Heart right ventricle (tissue), 16 donors: ENCODE measurements at regions not wholly inside any gene's neighbourhood (a gene's known extent, or its start where the extent isn't known, plus 50 kb on each side); places are given as distances from the start of the nearest gene placed in this dataset.

ENCODE experiments used
- ATAC-seq, 8 donors: fragments of 200-7000 bp; cut with Tn5 transposase; one replicate each; pipeline ENCODE4 v1.9.1; 2020; ENCODE audit warnings: mild to moderate bottlenecking in 8 of 8, moderate library complexity in 8 of 8, moderate number of reproducible peaks in 1 of 8
- DNase-seq, 2 donors: peaks; one replicate each; pipeline ENCODE4 v3.0.0-alpha.2; 2020
- H3K27ac ChIP-seq, 10 donors: fragments of 200-600 bp; sonication (generic) in 2 of 10; one replicate each; pipeline versions ENCODE4 v1.5.0 to v1.8.0; 2020 to 2022; ENCODE audit warnings: mild to moderate bottlenecking in 3 of 10
- H3K27me3 ChIP-seq, 7 donors: fragments of 200-600 bp; one replicate each; pipeline ENCODE4 v1.8.0; 2021 to 2022; ENCODE audit warnings: mild to moderate bottlenecking in 2 of 7
- H3K36me3 ChIP-seq, 9 donors: fragments of 200-600 bp; sonication (generic) in 1 of 9; one replicate each; pipeline versions ENCODE4 v1.5.0 to v1.8.0; 2020 to 2022; ENCODE audit warnings: mild to moderate bottlenecking in 2 of 9
- H3K4me1 ChIP-seq, 9 donors: fragments of 200-600 bp; sonication (generic) in 1 of 9; one replicate each; pipeline versions ENCODE4 v1.5.0 to v1.8.0; 2020 to 2022; ENCODE audit warnings: mild to moderate bottlenecking in 4 of 9
- H3K4me3 ChIP-seq, 10 donors: fragments of 200-600 bp; sonication (generic) in 2 of 10; one replicate each; pipeline versions ENCODE4 v1.5.0 to v1.8.0; 2020 to 2022; ENCODE audit warnings: mild to moderate bottlenecking in 7 of 10, moderate library complexity in 2 of 10
- H3K9me3 ChIP-seq, 11 donors: fragments of 200-600 bp in 10 of 11; sonication (generic) in 2 of 11; one replicate each; pipeline versions ENCODE4 v1.5.0 to v1.8.0; 2013 to 2022; ENCODE audit warnings: mild to moderate bottlenecking in 2 of 11, control low read depth in 1 of 11, moderate library complexity in 1 of 11
- WGBS, 2 donors: extraction: QIAGEN DNeasy Blood & Tissue Kit; methylation state at CpG; one replicate each; pipeline ENCODE4 v1.1.7; 2013; ENCODE audit warnings: inconsistent platforms in 1 of 2; 5-methylcytosine and 5-hydroxymethylcytosine counted together
- intact Hi-C, 10 donors: fragments of 100-400 bp; cut with DNase I; formaldehyde crosslinking; loops; one replicate each; pipeline versions ENCODE4 v1.11.1 to v1.14.2; 2022
- TF ChIP-seq, protein P1 (sequence below), 9 donors: fragments of 200-600 bp; sonication (generic) in 2 of 9; IDR thresholded peaks; one replicate each; pipeline versions ENCODE4 v1.5.0 to v1.8.0; 2021 to 2022; ENCODE audit warnings: antibody characterized with exemption in 9 of 9, mild to moderate bottlenecking in 5 of 9, moderate library complexity in 1 of 9
- donor health status: Arrhythmogenic right ventricular cardiomyopathy.
- donor health status: ischemic (EF 13 %, LVEDD 7.1; RV severe dilation, severe dysfunction).
- donor health status: healthy with polysubstance abuse.
- donor health status: DM: no; HTN: yes; CAD: no.
- donor health status: DM: no; HTN: no; CAD: no.
- donor health status: ischemic (EF 25% LVEDD 6.9; RV normal size, moderate dysfunction).
- donor health status: ischemic (EF 25% LVEDD 5.7; RV mildly dilated, moderate dysfunction).
- donor health status: healthy.
- donor health status: DM: yes; HTN: yes; CAD: no.
- donor health status: Ischemic cardiomyopathy.
- donor health status: ischemic (EF 35%, LVEDD 5.7; RV mildly dilated, moderate dysfunction).
- donor health status: nonischemic (EF 11% LVEDD 7.7; RV severe dilation, severe dysfunction).
- donor health status: DM: yes; HTN: yes; CAD: no.
- donor health status: PGD.
- donor health status: ischemic (EF 29% LVEDD 5.4; RV normal size, mild dysfunction).
- donor health status: nonischemic (EF 23%, LVEDD 6.1; RV moderate dilation, normal function).

DNA sequence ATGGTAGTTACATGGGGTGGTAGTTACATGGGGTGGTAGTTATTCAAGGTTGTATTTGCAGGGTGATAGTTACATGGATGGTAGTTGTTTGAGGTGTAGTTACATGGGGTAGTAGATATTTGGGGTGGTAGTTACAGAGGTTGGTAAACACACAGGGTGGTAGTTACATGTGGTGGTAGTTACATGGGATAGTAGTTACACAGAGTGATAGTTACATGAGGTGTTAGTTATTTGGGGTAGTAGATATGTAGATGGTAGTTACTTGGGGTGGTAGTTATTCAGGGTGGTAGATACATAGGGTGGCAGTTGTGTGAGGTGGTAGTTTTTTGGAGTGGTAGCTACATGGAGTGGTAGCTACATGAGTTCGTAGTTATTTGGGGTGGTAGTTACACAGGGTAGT, 221.3 kb upstream of the CST7 start:
- ATAC-seq (no peak), DNase-seq (no peak)
- H3K4me3 ChIP-seq = no peak overlapping the region
- H3K9me3 ChIP-seq = no peaks in the 10 kb centered on the region
- intact Hi-C loops = no loop called here
- no peaks in the 10 kb centered on the region for H3K36me3 ChIP-seq
- H3K27ac ChIP-seq = no peak overlapping the region
- 96% methylated on average over 1 of the region's 1 CpG for WGBS, 2 donors
- H3K27me3 ChIP-seq = peaks cover 0 to 17% (median 0%) of the 10 kb centered on the region in 7 donors
- H3K4me1 ChIP-seq = no peaks in the 10 kb centered on the region
- TF ChIP-seq, protein P1, sequence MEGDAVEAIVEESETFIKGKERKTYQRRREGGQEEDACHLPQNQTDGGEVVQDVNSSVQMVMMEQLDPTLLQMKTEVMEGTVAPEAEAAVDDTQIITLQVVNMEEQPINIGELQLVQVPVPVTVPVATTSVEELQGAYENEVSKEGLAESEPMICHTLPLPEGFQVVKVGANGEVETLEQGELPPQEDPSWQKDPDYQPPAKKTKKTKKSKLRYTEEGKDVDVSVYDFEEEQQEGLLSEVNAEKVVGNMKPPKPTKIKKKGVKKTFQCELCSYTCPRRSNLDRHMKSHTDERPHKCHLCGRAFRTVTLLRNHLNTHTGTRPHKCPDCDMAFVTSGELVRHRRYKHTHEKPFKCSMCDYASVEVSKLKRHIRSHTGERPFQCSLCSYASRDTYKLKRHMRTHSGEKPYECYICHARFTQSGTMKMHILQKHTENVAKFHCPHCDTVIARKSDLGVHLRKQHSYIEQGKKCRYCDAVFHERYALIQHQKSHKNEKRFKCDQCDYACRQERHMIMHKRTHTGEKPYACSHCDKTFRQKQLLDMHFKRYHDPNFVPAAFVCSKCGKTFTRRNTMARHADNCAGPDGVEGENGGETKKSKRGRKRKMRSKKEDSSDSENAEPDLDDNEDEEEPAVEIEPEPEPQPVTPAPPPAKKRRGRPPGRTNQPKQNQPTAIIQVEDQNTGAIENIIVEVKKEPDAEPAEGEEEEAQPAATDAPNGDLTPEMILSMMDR (IDR thresholded peaks at IDR 0.05) = no peak

GRCh38 chr20:24729896-24730605, 219.0 kb upstream of the CST7 start:
- Histone ChIP-seq H3K36me3 (no peaks in the 10 kb centered on the region), H3K27ac (no peak overlapping the region), H3K27me3 (peaks cover 0 to 5% (median 0%) of the 10 kb centered on the region in 7 donors), H3K4me3 (no peak overlapping the region), H3K9me3 (no peaks in the 10 kb centered on the region), H3K4me1 (no peaks in the 10 kb centered on the region)
- ATAC-seq (peak in 1 of 8 donors; percentile 26), DNase-seq (no peak)
- 97% methylated on average over 17 of the region's 17 CpGs for WGBS, 2 donors
- intact Hi-C loops = no loop called here
- TF ChIP-seq, protein P1 (IDR thresholded peaks at IDR 0.05) = no peak

DNA sequence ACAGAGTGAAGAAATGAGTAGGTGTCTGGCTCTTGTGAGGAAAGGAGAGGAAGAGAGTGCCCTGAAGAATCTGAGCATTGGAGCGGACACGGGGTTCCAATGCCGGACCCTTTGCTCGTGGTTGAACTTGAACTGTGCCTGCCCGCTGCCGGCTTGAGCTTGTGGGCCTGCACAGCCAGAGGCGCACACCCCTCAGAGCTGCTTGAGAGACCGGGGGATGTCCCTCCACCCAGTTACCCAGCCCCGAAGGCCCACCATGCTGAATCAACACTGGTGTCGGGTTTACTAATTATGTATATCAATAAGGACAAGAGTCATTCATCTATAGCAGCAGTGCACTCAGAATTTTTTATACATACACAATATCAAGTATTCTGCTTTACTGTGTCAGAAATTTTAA, 218.3 kb upstream of the CST7 start:
- TF ChIP-seq, protein P1 (IDR thresholded peaks at IDR 0.05) = no peak
- DNase-seq = no peak

DNA sequence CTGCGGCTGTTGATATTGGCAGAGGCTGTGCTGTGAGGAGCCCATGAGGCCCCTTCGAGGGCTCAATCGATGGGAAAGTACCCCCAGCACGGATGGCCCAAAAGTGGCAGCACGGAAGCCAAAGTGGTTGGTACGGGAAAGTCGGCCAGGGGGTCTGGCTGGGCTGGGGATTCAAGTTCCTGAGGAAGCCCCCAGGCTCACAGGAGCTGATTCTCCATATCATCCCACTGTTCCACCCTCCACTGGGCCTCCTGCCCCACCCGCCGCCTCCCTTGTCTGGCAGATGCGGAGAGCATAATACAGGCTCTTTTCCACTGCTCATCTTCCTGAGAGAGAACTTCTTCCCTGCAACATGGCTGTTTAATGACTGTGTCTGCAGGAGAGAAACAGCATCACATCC, 217.8 kb upstream of the CST7 start:
- DNase-seq (no peak), ATAC-seq (no peak)
- H3K4me1 ChIP-seq = no peaks in the 10 kb centered on the region
- H3K27ac ChIP-seq = no peak overlapping the region
- WGBS, 2 donors = 73 to 81% methylated on average over 10 of the region's 10 CpGs
- no peaks in the 10 kb centered on the region for H3K36me3 ChIP-seq
- TF ChIP-seq, protein P1 (IDR thresholded peaks at IDR 0.05) = no peak
- H3K27me3 ChIP-seq = peaks cover 0 to 4% (median 0%) of the 10 kb centered on the region in 7 donors
- intact Hi-C loops = no loop called here
- H3K4me3 ChIP-seq = no peak overlapping the region
- no peaks in the 10 kb centered on the region for H3K9me3 ChIP-seq

More for the DNA sequence above, 218.3 kb upstream of the CST7 start:
- Histone ChIP-seq H3K27me3 (peaks cover 0 to 4% (median 0%) of the 10 kb centered on the region in 7 donors), H3K4me1 (no peaks in the 10 kb centered on the region), H3K9me3 (no peaks in the 10 kb centered on the region), H3K27ac (no peak overlapping the region), H3K4me3 (no peak overlapping the region), H3K36me3 (no peaks in the 10 kb centered on the region)
- ATAC-seq = no peak
- 89 to 91% methylated on average over 10 of the region's 10 CpGs for WGBS, 2 donors
- intact Hi-C loops = no loop called here
